ENCODE measurements at regions not wholly inside any gene's neighbourhood (a gene's known extent, or its start where the extent isn't known, plus 50 kb on each side); places are given as distances from the start of the nearest gene placed in this dataset.

DNA sequence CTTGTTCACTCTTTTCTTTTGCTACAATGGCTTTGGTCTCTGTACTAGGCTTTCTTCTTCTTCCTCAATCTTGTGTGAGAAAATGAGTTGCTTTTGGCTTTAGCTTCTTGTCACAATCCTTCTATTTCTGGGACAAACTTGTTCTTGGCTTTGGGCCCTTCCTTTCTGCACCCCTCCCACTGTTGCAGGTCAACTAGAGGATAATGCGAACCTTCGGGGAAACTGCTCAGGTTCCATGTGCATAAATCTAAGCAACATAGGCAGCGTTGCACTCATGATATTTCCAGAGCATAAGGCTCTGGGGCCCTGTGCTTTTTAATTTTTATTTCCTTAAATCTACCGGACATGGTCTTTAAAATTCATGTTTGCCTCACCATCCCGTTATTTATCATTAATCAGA, 89.8 kb upstream of the LRIG3 start:
- H3K4ac ChIP-seq (ENCODE audit: low read depth, low read length) = no peak overlapping the region
- H3K9me1 ChIP-seq (ENCODE audit: insufficient read depth, low read length) = no peaks in the 10 kb centered on the region; the same call in 1 of the 2 replicates
- in situ Hi-C loops (cut with MboI; ENCODE audit: low sequenced_read_pairs) (no loop called here), dilution Hi-C loops (cut with HindIII; ENCODE audit: low sequenced_read_pairs, unreplicated experiment) (no loop called here), intact Hi-C loops (cut with micrococcal nuclease) (loop anchor here (5.0 kb wide), 1 partner anchor 1182 kb away; no protein-coding TSS in a partner anchor)
- H3K14ac ChIP-seq (replicated peaks; ENCODE audit: low read depth, low read length) = no peak overlapping the region
- no peak overlapping the region for H2BK20ac ChIP-seq (ENCODE audit: low read depth, low read length)
- no peaks in the 10 kb centered on the region for H3K9me3 ChIP-seq (ENCODE audit: control insufficient read depth, insufficient read depth, low read length)
- 81% methylated on average over 2 of the region's 5 CpGs; no CpG with 5 or more reads in 1 of the 2 experiments for WGBS, 2 experiments (ENCODE audit: extremely low coverage in 2 of 2, insufficient read length in 1 of 2)
- H3K27ac ChIP-seq (ENCODE audit: insufficient read depth, low read length) = no peak overlapping the region
- no peak overlapping the region for H4K91ac ChIP-seq (ENCODE audit: insufficient read depth, low read depth, low read length)
- no peaks in the 10 kb centered on the region for H3K79me1 ChIP-seq (ENCODE audit: low read depth in 1 of 2, low read length in 2 of 2)
- no peak overlapping the region for H2BK5ac ChIP-seq (ENCODE audit: low read depth, low read length, poor library complexity, severe bottlenecking)
- H4K20me1 ChIP-seq (ENCODE audit: insufficient read depth, low read length) = no peaks in the 10 kb centered on the region
- no peak overlapping the region for H3K4me2 ChIP-seq (ENCODE audit: low read depth, low read length)
- ChIA-PET CTCF (interaction anchor here (0.6 kb wide), 1 partner anchor 392 kb away, joined by 3 read pairs; no protein-coding TSS in a partner anchor), POLR2A (ENCODE audit: unreplicated experiment) (no interaction called here)
- peaks cover 2% of the 10 kb centered on the region; the same call in 1 of the 2 replicates for H3K4me1 ChIP-seq (ENCODE audit: control insufficient read depth, insufficient read depth, low read length)
- no peak overlapping the region for H2BK15ac ChIP-seq (ENCODE audit: low read depth, low read length)
- H3K27me3 ChIP-seq (ENCODE audit: control insufficient read depth, insufficient read depth, low read length) = no peaks in the 10 kb centered on the region
- H4K5ac ChIP-seq (ENCODE audit: low read depth, low read length) = no peak overlapping the region
- H3K56ac ChIP-seq (ENCODE audit: extremely low read depth, insufficient read depth, low read length) = no peak overlapping the region
- no peak overlapping the region for H2AFZ ChIP-seq (replicated peaks; ENCODE audit: low read length, poor library complexity)
- no peak overlapping the region for H4K8ac ChIP-seq (ENCODE audit: low read depth in 2 of 2, low read length in 2 of 2)
- TF ChIP-seq RCOR1 (IDR thresholded peaks at IDR 0.05; ENCODE audit: insufficient replicate concordance, low read length) (no peak), NFE2L2 (IDR thresholded peaks at IDR 0.05; ENCODE audit: low read depth, low read length) (no peak), CHD1 (IDR thresholded peaks at IDR 0.05; ENCODE audit: low read depth, low read length) (no peak), RFX5 (IDR thresholded peaks at IDR 0.05; ENCODE audit: low read depth, low read length) (no peak), MAZ (IDR thresholded peaks at IDR 0.05; ENCODE audit: borderline replicate concordance, low read depth, low read length) (no peak), SMC3 (IDR thresholded peaks at IDR 0.05; ENCODE audit: low read depth, low read length) (no peak), USF2 (IDR thresholded peaks at IDR 0.05; ENCODE audit: low read depth, low read length) (no peak), POLR2A (IDR thresholded peaks at IDR 0.05; ENCODE audit: low read depth, low read length) (no peak), MAFK (IDR thresholded peaks at IDR 0.05; ENCODE audit: low read depth, low read length) (no peak), RAD21 (IDR thresholded peaks at IDR 0.05; ENCODE audit: low read length) (no peak), BHLHE40 (IDR thresholded peaks at IDR 0.05; ENCODE audit: low read depth, low read length) (no peak), ELK1 (IDR thresholded peaks at IDR 0.05; ENCODE audit: borderline replicate concordance, low read depth, low read length) (no peak), MXI1 (IDR thresholded peaks at IDR 0.05; ENCODE audit: borderline replicate concordance, low read depth, low read length) (no peak), CEBPB (IDR thresholded peaks at IDR 0.05; ENCODE audit: low read depth, low read length) (no peak), FOS (IDR thresholded peaks at IDR 0.05; ENCODE audit: low read depth, low read length) (no peak)
- TF ChIP-seq, protein P1, sequence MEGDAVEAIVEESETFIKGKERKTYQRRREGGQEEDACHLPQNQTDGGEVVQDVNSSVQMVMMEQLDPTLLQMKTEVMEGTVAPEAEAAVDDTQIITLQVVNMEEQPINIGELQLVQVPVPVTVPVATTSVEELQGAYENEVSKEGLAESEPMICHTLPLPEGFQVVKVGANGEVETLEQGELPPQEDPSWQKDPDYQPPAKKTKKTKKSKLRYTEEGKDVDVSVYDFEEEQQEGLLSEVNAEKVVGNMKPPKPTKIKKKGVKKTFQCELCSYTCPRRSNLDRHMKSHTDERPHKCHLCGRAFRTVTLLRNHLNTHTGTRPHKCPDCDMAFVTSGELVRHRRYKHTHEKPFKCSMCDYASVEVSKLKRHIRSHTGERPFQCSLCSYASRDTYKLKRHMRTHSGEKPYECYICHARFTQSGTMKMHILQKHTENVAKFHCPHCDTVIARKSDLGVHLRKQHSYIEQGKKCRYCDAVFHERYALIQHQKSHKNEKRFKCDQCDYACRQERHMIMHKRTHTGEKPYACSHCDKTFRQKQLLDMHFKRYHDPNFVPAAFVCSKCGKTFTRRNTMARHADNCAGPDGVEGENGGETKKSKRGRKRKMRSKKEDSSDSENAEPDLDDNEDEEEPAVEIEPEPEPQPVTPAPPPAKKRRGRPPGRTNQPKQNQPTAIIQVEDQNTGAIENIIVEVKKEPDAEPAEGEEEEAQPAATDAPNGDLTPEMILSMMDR (conservative IDR thresholded peaks at IDR 0.05; ENCODE audit: low read depth, low read length) = no peak
- no TSS peak for BruUV-seq (replicated peaks)
- H2BK120ac ChIP-seq (ENCODE audit: low read depth, low read length) = no peak overlapping the region
- H3K4me3 ChIP-seq (ENCODE audit: insufficient read depth, low read depth, low read length) = no peak overlapping the region
- no peak overlapping the region for H2AK5ac ChIP-seq (ENCODE audit: low read depth, low read length)
- H3K18ac ChIP-seq (ENCODE audit: low read depth, low read length) = no peak overlapping the region
- no peak overlapping the region for H2AK9ac ChIP-seq (replicated peaks; ENCODE audit: low read depth, low read length, poor library complexity)
- ATAC-seq (ENCODE audit: low read depth) (no peak), DNase-seq (no peak)
- no peaks in the 10 kb centered on the region for H3K36me3 ChIP-seq (ENCODE audit: control insufficient read depth, insufficient read depth, low read length)
- H3K9ac ChIP-seq (ENCODE audit: low read depth, low read length) = no peak overlapping the region
- no peak overlapping the region for H3K23ac ChIP-seq (ENCODE audit: low read depth, low read length)

All from IMR-90 (cell line).